Activated CD8-positive, alpha-beta T cell treated with anti-CD3 and anti-CD28 coated beads for 36 hours (primary cell): ENCODE measurements at regions not wholly inside any gene's neighbourhood (a gene's known extent, or its start where the extent isn't known, plus 50 kb on each side); places are given as distances from the start of the nearest gene placed in this dataset.
A peak's percentile ranks its signal among the peaks of the same experiment; 100 is the strongest.
"Not testable (repeated sequence)": the region's sequence is repeated elsewhere in the genome, so short reads cannot be mapped to it uniquely, and the experiment has no call there.

Source experiments
- ATAC-seq: fragments of 200-7000 bp; cut with Tn5 transposase; one replicate; pipeline ENCODE4 v1.10.0; 2021; ENCODE audit warnings: mild to moderate bottlenecking, moderate library complexity
- CTCF ChIA-PET: fragments of 350-600 bp; sonication (Branson Sonifier 250); formaldehyde crosslinking; loops from one replicate; lab custom pipeline; 2021; ENCODE audit warnings: antibody characterized with exemption; lab: Charles Lee
- POLR2A ChIA-PET: fragments of 350-600 bp; sonication (Branson Sonifier 250); formaldehyde crosslinking; loops from one replicate; lab custom pipeline; 2021; ENCODE audit warnings: antibody characterized with exemption; lab: Charles Lee
- DNase-seq: peaks from one replicate; pipeline ENCODE4 v3.0.0-alpha.2; 2020
- H3K27ac Mint-ChIP-seq: one replicate; pipeline ENCODE4 v1.8.0; 2021; ENCODE audit warnings: mild to moderate bottlenecking, mixed read lengths
- H3K27me3 Mint-ChIP-seq: one replicate; pipeline ENCODE4 v1.8.0; 2021; ENCODE audit warnings: mixed read lengths
- H3K36me3 Mint-ChIP-seq: one replicate; pipeline ENCODE4 v1.8.0; 2021; ENCODE audit warnings: low read depth, mixed read lengths
- H3K4me1 Mint-ChIP-seq: one replicate; pipeline ENCODE4 v1.8.0; 2021; ENCODE audit warnings: low read depth, mixed read lengths
- H3K4me3 Mint-ChIP-seq: one replicate; pipeline ENCODE4 v1.8.0; 2021; ENCODE audit warnings: mild to moderate bottlenecking, moderate library complexity, mixed read lengths
- H3K9me3 Mint-ChIP-seq: one replicate; pipeline ENCODE4 v1.8.0; 2021; ENCODE audit warnings: mixed read lengths
- intact Hi-C: fragments of 100-400 bp; cut with micrococcal nuclease; formaldehyde crosslinking; loops from one replicate; pipeline ENCODE4 v1.10.0; 2022

DNA sequence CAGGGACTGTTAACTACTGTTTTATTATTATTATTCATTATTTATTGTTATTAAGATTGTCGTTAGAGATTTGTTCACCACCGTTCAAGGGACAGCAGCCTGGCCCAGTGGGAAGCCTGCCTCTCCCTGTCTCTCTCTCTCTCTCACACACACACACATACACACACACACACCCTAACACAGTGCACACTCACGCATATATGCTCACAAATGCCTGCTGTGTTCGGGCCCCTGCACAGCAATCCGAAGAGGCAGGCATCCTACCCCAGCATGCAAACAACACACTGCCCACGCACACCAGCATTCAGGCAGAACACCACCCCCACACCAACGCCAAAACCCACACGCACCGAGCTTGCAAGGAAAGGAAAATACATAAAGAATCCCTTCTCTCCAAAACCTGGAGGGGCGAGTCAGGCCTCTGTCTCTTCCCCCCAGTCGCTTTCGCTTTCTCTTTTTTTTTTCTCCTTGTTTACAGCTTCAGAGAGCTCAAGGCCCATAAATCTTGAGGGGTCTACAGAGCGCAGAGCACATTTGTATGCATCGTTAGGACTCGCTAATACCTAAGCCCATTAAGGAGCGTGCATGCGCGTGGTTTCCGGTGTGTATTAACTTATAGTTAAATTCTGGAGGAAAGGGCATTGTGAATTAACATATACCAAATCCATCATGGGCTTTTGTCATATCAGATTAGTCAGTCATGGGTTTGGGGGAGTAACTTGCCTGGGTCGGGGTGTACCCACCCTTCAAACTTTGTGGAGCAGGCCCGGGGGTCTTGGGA is 464.6 kb upstream of the ZNG1F start:
- peak; percentile 16 for DNase-seq
- H3K27me3 Mint-ChIP-seq, H3K27ac Mint-ChIP-seq, H3K36me3 Mint-ChIP-seq, H3K4me1 Mint-ChIP-seq, POLR2A ChIA-PET, H3K9me3 Mint-ChIP-seq, CTCF ChIA-PET, ATAC-seq, H3K4me3 Mint-ChIP-seq, intact Hi-C loops: not testable (repeated sequence)

DNA sequence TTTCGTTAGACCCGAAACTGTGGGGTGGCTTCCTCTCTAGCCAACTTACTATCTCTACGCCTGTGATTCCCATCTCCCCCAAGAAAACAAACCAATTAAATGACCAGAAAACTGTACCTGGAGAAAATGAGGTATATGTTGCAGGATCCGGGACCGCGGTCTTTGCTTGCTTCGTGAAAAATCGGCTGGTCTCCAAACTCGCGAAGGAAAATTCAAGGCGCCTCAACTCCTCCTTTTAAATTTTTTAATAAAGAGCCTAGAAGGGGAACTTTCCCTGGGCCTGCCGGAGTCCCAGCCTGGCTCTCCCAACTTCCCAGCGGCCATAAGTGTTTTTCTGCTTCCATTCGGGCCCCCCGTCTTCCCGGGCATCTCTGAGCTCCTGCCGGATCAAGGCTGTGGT is 463.7 kb upstream of the ZNG1F start:
- DNase-seq, H3K36me3 Mint-ChIP-seq, H3K27me3 Mint-ChIP-seq, ATAC-seq, H3K9me3 Mint-ChIP-seq, intact Hi-C loops, H3K27ac Mint-ChIP-seq, POLR2A ChIA-PET, H3K4me3 Mint-ChIP-seq, CTCF ChIA-PET, H3K4me1 Mint-ChIP-seq: not testable (repeated sequence)

DNA sequence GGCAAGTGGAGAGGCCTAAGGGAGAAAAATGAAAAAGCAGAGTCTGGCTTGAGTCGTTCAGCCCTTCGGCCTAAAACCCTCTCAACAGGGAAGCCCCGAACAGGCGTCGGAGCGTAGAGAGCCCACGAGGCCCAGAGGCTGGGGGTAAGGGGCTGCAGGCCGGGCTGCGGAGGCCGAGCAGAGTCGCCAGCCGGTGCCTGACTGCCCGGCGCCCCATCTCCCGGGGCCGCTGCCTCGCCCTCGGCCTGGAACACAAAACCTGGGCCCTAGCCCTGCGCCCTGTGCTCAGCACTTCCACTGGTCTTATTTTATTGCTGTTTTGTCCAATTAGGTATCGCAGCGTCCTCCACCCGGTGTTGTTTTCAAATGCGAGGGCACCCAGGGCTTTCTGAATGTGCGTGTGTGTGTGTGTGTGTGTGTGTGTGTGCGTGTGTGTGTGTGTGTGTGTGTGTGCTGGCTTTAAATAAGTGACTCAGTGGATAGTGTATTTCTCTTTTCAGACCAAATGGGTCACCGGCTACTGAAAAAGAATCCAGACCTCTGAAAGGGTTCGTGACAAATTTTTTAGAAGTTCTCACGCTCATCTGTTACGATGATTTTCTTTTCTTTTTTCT is 463.1 kb upstream of the ZNG1F start:
- H3K4me1 Mint-ChIP-seq, POLR2A ChIA-PET, H3K27ac Mint-ChIP-seq, H3K9me3 Mint-ChIP-seq, H3K36me3 Mint-ChIP-seq, H3K27me3 Mint-ChIP-seq, intact Hi-C loops, CTCF ChIA-PET, H3K4me3 Mint-ChIP-seq, ATAC-seq, DNase-seq: not testable (repeated sequence)

DNA sequence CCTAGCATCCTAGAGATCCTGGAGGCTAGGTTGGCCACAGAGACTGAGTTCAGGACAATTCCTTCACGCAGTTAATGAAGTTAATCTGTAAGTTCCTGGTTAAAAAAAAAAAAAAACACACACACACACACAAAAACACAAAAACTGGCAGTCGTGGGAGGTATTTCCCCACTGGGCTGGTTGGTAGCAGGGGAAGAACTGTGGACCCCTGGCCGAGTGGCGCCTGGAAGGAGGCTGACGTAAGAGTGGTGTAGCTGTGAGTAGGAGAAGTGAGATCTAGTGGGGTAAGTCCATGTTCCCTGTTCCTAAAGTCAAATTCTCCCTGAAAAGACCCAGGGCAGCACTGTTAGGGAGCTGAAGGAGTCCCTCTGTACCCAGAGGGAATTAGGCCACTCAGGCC is 461.0 kb upstream of the ZNG1F start:
- CTCF ChIA-PET, DNase-seq, H3K4me1 Mint-ChIP-seq, ATAC-seq, H3K36me3 Mint-ChIP-seq, H3K27ac Mint-ChIP-seq, H3K27me3 Mint-ChIP-seq, intact Hi-C loops, H3K4me3 Mint-ChIP-seq, POLR2A ChIA-PET, H3K9me3 Mint-ChIP-seq: not testable (repeated sequence)

DNA sequence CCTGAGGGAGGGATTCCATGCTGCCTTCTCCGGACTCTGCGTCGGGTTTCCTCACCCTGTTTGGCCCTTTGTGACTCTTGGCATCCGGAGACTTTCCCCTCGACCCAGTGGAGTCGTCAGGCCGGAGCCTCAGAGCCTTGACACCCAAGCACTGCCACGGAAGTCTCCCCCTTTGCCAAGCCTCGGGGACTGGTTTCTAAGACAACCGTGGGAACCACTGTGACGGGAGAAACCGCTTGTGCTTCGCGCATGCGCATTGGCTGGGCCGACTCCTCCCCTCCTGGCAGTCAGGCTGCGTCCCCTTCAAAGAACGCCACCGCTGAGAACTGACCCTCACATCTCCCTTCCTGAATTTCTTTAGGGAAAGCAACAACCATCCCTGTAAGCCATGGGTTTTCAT is 459.4 kb upstream of the ZNG1F start:
- H3K27me3 Mint-ChIP-seq, POLR2A ChIA-PET, H3K4me1 Mint-ChIP-seq, H3K27ac Mint-ChIP-seq, CTCF ChIA-PET, H3K36me3 Mint-ChIP-seq, ATAC-seq, H3K9me3 Mint-ChIP-seq, intact Hi-C loops, DNase-seq, H3K4me3 Mint-ChIP-seq: not testable (repeated sequence)

DNA sequence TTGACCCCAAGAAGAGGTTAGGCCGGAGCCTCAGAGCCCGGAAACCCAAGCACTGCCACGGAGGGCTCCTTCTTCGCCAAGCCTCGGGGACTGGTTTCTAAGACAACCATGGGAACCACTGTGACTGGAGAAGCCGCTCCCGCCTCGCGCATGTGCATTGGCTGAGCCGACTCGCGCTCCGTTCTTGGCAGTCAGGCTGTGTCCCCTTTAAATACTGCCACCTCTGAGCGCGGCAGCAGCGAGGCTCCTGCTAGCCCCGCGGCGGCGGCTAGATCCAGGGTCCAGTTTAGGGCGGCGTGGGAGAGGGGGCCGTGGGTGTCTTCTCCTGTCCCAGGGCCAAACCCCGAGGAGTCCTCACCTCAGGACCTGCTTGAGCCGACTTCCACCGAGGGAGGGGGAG is 457.1 kb upstream of the ZNG1F start:
- CTCF ChIA-PET, H3K27me3 Mint-ChIP-seq: not testable (repeated sequence)

DNA sequence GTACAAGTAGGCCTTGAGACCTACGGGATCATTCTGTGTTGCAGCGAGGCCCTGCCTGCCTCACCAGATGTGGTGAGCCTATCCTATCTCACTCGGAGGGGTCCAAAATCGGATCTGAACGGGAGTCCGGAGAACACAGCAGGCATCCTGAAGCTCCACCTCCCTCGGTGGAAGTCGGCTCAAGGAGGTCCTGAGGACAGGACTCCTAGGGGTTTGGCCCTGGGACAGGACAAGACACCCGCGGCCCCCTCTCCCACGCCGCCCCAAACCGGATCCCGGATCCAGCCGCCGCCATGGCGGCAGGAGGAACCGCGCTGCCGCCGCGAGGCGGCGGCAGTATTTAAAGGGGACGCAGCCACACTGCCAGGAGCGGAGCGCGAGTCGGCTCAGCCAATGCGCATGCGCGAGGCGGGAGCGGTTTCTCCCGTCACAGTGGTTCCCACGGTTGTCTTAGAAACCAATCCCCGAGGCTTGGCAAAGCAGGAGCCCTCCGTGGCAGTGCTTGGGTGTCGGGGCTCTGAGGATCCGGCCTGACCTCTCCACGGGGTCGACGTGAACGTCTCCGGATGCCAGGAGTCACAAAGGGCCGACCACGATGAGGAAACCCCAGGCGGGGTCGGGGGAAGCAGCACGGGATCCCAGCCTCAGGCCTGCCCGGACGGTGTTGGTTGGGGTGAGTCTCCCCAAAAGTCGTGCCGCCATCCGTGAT is 454.6 kb upstream of the ZNG1F start:
- CTCF ChIA-PET, H3K9me3 Mint-ChIP-seq, H3K4me1 Mint-ChIP-seq, POLR2A ChIA-PET, H3K36me3 Mint-ChIP-seq, H3K27me3 Mint-ChIP-seq, H3K27ac Mint-ChIP-seq, intact Hi-C loops: not testable (repeated sequence)
- peak; percentile 75 for ATAC-seq
- peak; percentile 54 for DNase-seq
- H3K4me3 Mint-ChIP-seq: peak overlapping the region; percentile 59

More for the DNA sequence above, 457.1 kb upstream of the ZNG1F start:
- ATAC-seq, POLR2A ChIA-PET, H3K27ac Mint-ChIP-seq, H3K9me3 Mint-ChIP-seq, H3K4me3 Mint-ChIP-seq, DNase-seq, intact Hi-C loops, H3K36me3 Mint-ChIP-seq, H3K4me1 Mint-ChIP-seq: not testable (repeated sequence)

DNA sequence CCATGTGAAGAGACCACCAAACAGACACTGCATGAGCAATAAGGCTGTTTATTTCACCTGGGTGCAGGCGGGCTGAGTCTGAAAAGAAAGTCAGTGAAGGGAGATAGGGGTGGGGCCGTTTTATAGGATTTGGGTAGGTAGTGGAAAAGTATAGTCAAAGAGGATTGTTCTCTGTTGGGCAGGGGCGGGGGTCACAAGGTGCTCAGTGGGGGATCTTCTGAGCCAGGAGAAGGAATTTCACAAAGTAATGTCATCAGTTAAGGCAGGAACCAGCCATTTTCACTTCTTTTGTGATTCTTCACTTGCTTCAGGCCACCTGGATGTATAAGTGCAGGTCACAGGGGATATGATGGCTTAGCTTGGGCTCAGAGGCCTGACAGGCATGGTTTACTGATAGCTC is 444.6 kb upstream of the ZNG1F start:
- H3K4me3 Mint-ChIP-seq, H3K9me3 Mint-ChIP-seq: not testable (repeated sequence)

DNA sequence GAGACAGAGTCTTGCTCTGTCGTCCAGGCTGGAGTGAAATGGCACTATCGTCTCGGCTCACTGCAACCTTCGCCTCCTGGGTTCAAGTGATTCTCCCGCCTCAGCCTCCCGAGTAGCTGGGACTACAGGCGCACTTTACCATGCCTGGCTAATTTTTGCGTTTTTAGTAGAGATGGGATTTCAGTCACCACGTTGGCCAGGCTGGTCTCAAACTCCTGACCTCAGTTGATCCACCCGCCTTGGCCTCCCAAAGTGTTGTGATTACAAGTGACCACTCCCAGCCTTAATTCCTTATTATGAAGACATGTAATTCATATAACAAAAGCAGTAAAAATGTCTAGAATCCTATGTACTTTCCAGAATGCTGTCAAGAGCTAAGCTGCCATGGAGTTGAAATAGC is 434.5 kb upstream of the ZNG1F start:
- CTCF ChIA-PET, intact Hi-C loops, H3K4me1 Mint-ChIP-seq, H3K36me3 Mint-ChIP-seq, H3K9me3 Mint-ChIP-seq, H3K27ac Mint-ChIP-seq, H3K4me3 Mint-ChIP-seq, ATAC-seq, H3K27me3 Mint-ChIP-seq, DNase-seq, POLR2A ChIA-PET: not testable (repeated sequence)

More for the DNA sequence above, 444.6 kb upstream of the ZNG1F start:
- DNase-seq, H3K4me1 Mint-ChIP-seq, CTCF ChIA-PET, H3K36me3 Mint-ChIP-seq, H3K27me3 Mint-ChIP-seq, POLR2A ChIA-PET, H3K27ac Mint-ChIP-seq, ATAC-seq, intact Hi-C loops: not testable (repeated sequence)

DNA sequence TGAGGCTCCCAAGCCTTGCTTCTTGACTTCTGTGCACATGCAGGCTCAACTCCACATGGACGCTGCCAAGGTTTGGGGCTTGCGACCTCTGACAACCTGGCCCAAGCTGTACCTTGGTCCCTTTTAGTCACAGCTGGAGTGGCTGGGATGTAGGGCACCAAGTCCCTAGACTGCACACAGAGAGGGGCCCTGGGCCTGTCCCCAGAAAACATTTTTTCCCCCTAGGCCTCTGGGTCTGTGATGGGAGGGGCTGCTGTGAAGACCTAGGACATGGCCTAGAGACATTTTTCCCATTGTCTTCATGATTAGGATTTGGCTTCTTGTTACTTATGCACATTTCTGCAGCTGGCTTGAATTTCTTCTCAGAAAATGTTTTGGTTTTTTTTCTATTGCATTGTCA is 430.1 kb upstream of the ZNG1F start:
- DNase-seq, POLR2A ChIA-PET, H3K9me3 Mint-ChIP-seq, intact Hi-C loops, H3K4me3 Mint-ChIP-seq, H3K27me3 Mint-ChIP-seq, CTCF ChIA-PET, ATAC-seq, H3K36me3 Mint-ChIP-seq, H3K4me1 Mint-ChIP-seq, H3K27ac Mint-ChIP-seq: not testable (repeated sequence)

DNA sequence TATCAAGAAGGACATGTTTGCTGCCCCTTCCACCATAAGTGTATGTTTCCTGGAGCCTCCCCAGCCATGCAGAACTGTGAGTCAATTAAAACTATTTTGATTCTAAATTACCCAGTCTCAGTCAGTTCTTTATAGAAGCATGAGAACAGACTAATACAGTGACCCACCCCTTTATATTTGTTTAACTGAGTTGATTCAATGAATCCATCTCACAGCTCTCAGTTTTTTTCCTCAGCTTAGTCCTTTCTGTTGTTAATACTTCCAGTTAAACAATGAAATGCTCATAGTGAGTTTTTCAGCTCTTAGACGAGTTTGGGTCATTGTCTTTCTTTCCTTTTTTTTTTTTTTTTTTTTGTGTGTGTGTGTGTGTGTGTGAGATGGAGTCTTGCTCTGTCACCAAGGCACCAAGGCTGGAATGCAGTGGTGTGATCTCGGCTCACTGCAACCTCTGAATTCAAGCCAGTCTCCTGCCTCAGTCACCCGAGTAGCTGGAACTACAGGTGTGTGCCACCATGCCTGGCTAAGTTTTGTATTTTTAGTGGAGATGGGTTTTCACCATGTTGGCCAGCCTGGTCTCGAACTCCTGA is 417.9 kb upstream of the ZNG1F start:
- H3K27me3 Mint-ChIP-seq, H3K4me1 Mint-ChIP-seq, H3K27ac Mint-ChIP-seq, intact Hi-C loops, ATAC-seq, DNase-seq, POLR2A ChIA-PET, CTCF ChIA-PET, H3K9me3 Mint-ChIP-seq, H3K4me3 Mint-ChIP-seq, H3K36me3 Mint-ChIP-seq: not testable (repeated sequence)
